ENCODE measurements at regions not wholly inside any gene's neighbourhood (a gene's known extent, or its start where the extent isn't known, plus 50 kb on each side); places are given as distances from the start of the nearest gene placed in this dataset.

DNA sequence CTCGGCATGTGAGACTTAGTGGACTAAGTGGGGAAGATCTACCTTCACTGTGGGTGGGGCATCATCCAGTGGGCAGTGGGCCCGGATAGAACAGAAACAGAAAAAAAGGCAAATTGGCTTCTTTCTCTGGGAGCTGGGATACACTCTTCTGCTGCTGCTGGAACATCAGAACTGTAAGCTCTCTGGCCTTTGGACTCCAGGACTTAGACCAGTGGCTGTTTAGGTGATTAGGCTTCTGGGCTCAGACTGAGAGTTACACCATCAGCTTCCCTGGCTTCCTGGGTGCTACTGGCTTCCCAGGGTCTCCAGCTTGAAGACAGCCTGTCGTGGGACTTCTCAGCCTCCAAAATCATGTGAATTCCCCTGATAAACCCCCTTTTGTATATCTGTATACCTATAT lies 122.7 kb upstream of the SLC28A3 start:
- TF ChIP-seq GABPA (IDR thresholded peaks at IDR 0.05; ENCODE audit: low read depth) (no peak), POLR2AphosphoS5 (IDR thresholded peaks at IDR 0.05; ENCODE audit: low read depth) (no peak), SPI1 (IDR thresholded peaks at IDR 0.05; ENCODE audit: borderline replicate concordance, low read depth) (no peak)
- TF ChIP-seq, protein P1, sequence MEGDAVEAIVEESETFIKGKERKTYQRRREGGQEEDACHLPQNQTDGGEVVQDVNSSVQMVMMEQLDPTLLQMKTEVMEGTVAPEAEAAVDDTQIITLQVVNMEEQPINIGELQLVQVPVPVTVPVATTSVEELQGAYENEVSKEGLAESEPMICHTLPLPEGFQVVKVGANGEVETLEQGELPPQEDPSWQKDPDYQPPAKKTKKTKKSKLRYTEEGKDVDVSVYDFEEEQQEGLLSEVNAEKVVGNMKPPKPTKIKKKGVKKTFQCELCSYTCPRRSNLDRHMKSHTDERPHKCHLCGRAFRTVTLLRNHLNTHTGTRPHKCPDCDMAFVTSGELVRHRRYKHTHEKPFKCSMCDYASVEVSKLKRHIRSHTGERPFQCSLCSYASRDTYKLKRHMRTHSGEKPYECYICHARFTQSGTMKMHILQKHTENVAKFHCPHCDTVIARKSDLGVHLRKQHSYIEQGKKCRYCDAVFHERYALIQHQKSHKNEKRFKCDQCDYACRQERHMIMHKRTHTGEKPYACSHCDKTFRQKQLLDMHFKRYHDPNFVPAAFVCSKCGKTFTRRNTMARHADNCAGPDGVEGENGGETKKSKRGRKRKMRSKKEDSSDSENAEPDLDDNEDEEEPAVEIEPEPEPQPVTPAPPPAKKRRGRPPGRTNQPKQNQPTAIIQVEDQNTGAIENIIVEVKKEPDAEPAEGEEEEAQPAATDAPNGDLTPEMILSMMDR (IDR thresholded peaks at IDR 0.05; ENCODE audit: insufficient read depth, low read length): no peak
- TF ChIP-seq, protein P2, sequence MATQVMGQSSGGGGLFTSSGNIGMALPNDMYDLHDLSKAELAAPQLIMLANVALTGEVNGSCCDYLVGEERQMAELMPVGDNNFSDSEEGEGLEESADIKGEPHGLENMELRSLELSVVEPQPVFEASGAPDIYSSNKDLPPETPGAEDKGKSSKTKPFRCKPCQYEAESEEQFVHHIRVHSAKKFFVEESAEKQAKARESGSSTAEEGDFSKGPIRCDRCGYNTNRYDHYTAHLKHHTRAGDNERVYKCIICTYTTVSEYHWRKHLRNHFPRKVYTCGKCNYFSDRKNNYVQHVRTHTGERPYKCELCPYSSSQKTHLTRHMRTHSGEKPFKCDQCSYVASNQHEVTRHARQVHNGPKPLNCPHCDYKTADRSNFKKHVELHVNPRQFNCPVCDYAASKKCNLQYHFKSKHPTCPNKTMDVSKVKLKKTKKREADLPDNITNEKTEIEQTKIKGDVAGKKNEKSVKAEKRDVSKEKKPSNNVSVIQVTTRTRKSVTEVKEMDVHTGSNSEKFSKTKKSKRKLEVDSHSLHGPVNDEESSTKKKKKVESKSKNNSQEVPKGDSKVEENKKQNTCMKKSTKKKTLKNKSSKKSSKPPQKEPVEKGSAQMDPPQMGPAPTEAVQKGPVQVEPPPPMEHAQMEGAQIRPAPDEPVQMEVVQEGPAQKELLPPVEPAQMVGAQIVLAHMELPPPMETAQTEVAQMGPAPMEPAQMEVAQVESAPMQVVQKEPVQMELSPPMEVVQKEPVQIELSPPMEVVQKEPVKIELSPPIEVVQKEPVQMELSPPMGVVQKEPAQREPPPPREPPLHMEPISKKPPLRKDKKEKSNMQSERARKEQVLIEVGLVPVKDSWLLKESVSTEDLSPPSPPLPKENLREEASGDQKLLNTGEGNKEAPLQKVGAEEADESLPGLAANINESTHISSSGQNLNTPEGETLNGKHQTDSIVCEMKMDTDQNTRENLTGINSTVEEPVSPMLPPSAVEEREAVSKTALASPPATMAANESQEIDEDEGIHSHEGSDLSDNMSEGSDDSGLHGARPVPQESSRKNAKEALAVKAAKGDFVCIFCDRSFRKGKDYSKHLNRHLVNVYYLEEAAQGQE (IDR thresholded peaks at IDR 0.05; ENCODE audit: insufficient replicate concordance, low read depth): no peak
- DNase-seq (ENCODE audit: low read depth in 1 of 2, low spot score in 1 of 2): no peak
- no peaks in the 10 kb centered on the region for H3K27me3 ChIP-seq (ENCODE audit: insufficient read depth, poor library complexity, severe bottlenecking)
- no peak overlapping the region for H3K4me3 ChIP-seq (replicated peaks; ENCODE audit: insufficient read depth, low read length)
- H3K27ac ChIP-seq (replicated peaks): no peak overlapping the region

DNA sequence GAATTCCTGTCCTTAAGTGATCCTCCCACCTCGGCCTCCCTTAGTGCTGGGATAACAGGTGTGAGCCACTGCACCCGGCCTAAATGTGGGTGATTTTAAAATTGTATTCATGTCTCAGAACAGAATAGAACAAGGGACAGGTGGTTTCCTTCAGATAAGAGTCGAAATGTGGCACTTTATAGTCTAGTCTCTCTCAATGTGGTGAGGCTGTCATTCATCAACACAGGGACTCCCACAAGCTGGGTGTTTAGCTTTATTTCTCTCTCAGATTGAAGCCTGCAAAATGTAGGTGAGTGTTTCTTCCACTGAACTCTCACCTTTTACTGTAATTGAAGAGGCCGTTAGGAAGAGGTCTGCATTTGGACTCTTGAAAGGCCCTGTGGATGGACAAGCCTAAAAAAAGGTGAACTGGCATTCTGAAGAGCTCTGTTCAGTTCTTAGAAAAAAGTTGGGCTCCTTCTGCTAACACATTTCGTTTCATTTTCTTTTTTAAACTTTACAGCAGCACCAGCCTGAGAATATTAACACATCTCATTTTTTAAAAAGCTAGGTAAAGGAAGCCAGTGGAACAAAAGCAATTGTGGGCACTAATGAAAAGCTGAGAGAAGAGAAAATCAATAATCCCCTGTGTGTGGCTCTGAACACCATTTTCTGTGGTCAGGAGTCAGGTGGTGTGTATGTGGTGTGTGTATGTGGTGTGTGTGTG lies 126.2 kb upstream of the SLC28A3 start:
- TF ChIP-seq POLR2AphosphoS5 (IDR thresholded peaks at IDR 0.05; ENCODE audit: low read depth): no peak
- no peak for TF ChIP-seq GABPA (IDR thresholded peaks at IDR 0.05; ENCODE audit: low read depth)
- TF ChIP-seq, protein P2 (IDR thresholded peaks at IDR 0.05; ENCODE audit: insufficient replicate concordance, low read depth): no peak
- no peak for TF ChIP-seq SPI1 (IDR thresholded peaks at IDR 0.05; ENCODE audit: borderline replicate concordance, low read depth)
- TF ChIP-seq, protein P1 (IDR thresholded peaks at IDR 0.05; ENCODE audit: insufficient read depth, low read length): no peak
- Histone ChIP-seq H3K4me3 (replicated peaks; ENCODE audit: insufficient read depth, low read length) (no peak overlapping the region), H3K27me3 (ENCODE audit: insufficient read depth, poor library complexity, severe bottlenecking) (no peaks in the 10 kb centered on the region), H3K27ac (replicated peaks) (no peak overlapping the region)
- no peak for DNase-seq (ENCODE audit: low read depth in 1 of 2, low spot score in 1 of 2)

DNA sequence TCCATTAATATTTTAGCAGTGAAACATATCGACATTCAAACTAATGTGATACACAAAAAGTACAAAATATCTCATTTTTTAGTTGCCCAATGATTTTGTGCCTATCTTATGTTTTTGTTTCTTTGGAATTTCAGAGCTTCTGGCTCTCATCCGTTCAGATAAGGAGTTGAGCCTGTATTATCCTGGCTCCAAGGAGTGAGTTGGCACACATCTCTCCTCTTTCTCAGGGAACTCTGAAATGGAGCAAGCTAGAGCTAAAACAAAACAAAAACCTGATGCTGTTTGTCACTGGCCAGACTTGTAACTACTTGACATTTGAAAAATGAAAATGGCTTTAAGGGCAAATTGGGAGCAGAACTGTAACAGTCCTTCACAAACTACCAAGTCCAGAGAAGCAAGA lies 131.3 kb upstream of the SLC28A3 start:
- H3K4me3 ChIP-seq (replicated peaks; ENCODE audit: insufficient read depth, low read length): no peak overlapping the region
- no peak for DNase-seq (ENCODE audit: low read depth in 1 of 2, low spot score in 1 of 2)
- H3K27me3 ChIP-seq (ENCODE audit: insufficient read depth, poor library complexity, severe bottlenecking): peaks cover 2% of the 10 kb centered on the region
- no peak overlapping the region for H3K27ac ChIP-seq (replicated peaks)
- TF ChIP-seq, protein P1 (IDR thresholded peaks at IDR 0.05; ENCODE audit: insufficient read depth, low read length): no peak
- TF ChIP-seq, protein P2 (IDR thresholded peaks at IDR 0.05; ENCODE audit: insufficient replicate concordance, low read depth): no peak
- TF ChIP-seq POLR2AphosphoS5 (IDR thresholded peaks at IDR 0.05; ENCODE audit: low read depth) (no peak), SPI1 (IDR thresholded peaks at IDR 0.05; ENCODE audit: borderline replicate concordance, low read depth) (no peak), GABPA (IDR thresholded peaks at IDR 0.05; ENCODE audit: low read depth) (no peak)

Data from HL-60 (cell line).